ENCODE measurements at regions not wholly inside any gene's neighbourhood (a gene's known extent, or its start where the extent isn't known, plus 50 kb on each side); places are given as distances from the start of the nearest gene placed in this dataset.

DNA sequence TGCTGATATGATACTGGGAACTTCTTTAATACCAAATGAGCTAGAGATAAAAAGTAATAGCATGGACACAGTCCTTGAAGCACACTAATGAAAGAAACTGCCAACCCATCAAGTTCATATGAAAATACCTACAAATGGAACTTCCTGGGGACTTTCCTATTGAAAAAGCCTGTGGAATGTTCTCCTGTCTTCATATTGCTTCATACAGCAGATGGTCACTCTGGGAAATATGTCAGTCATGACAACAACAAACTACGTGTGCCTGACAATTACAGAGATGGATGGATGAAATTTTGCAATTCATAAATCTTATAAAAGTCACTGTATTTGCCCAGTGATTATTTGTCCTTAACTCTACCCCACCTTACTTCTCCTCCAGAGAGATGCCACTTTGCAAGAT lies 106.6 kb upstream of the COL1A2 start:
- Histone ChIP-seq H3K4me3 (no peak overlapping the region), H3K4me1 (no peaks in the 10 kb centered on the region), H3K9me3 (no peaks in the 10 kb centered on the region), H3K27ac (no peak overlapping the region), H3K36me3 (ENCODE audit: low read depth, missing control alignments) (no peaks in the 10 kb centered on the region), H3K27me3 (no peaks in the 10 kb centered on the region)
- intact Hi-C loops (cut with DNase I; ENCODE audit: low total_unique reads): loop anchor here (10.0 kb wide), 1 partner anchor 147 kb away; no protein-coding TSS in a partner anchor
- DNase-seq: no peak
- 84 to 89% methylated on average over 1 of the region's 1 CpG for WGBS, 2 donors
- TF ChIP-seq, protein P1, sequence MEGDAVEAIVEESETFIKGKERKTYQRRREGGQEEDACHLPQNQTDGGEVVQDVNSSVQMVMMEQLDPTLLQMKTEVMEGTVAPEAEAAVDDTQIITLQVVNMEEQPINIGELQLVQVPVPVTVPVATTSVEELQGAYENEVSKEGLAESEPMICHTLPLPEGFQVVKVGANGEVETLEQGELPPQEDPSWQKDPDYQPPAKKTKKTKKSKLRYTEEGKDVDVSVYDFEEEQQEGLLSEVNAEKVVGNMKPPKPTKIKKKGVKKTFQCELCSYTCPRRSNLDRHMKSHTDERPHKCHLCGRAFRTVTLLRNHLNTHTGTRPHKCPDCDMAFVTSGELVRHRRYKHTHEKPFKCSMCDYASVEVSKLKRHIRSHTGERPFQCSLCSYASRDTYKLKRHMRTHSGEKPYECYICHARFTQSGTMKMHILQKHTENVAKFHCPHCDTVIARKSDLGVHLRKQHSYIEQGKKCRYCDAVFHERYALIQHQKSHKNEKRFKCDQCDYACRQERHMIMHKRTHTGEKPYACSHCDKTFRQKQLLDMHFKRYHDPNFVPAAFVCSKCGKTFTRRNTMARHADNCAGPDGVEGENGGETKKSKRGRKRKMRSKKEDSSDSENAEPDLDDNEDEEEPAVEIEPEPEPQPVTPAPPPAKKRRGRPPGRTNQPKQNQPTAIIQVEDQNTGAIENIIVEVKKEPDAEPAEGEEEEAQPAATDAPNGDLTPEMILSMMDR (IDR thresholded peaks at IDR 0.05): no peak
- TF ChIP-seq POLR2A (IDR thresholded peaks at IDR 0.05): no peak

DNA sequence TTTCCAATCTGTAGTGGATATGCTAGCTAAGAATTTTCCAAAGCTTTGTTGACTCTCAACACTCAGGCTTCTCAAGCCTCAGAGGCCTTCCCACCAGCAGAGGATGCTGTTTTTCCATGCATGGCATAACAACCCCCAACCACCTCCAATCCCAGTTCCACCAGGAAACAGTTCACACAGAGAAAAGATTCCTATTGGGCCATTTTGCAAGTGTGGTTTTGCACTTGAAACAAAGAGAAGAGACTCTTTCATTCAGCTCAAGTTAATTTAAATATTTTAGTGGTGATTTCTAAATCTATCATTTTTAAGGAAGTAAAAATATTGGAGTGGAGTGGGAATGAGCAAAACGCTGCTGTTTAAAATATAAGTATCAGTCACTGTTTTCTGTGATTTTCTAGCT lies 105.6 kb upstream of the COL1A2 start:
- TF ChIP-seq, protein P1 (IDR thresholded peaks at IDR 0.05): peak; percentile 78 to 84 (median 82)
- no peak for TF ChIP-seq POLR2A (IDR thresholded peaks at IDR 0.05)
- no peaks in the 10 kb centered on the region for H3K4me1 ChIP-seq
- peak; percentile 87 for DNase-seq
- H3K27ac ChIP-seq: no peak overlapping the region
- 49 to 60% methylated on average over 1 of the region's 1 CpG for WGBS, 2 donors
- intact Hi-C loops (cut with DNase I; ENCODE audit: low total_unique reads): loop anchor here (10.0 kb wide), 1 partner anchor 146 kb away; no protein-coding TSS in a partner anchor
- no peaks in the 10 kb centered on the region for H3K36me3 ChIP-seq (ENCODE audit: low read depth, missing control alignments)
- no peaks in the 10 kb centered on the region for H3K27me3 ChIP-seq
- no peak overlapping the region for H3K4me3 ChIP-seq
- H3K9me3 ChIP-seq: no peaks in the 10 kb centered on the region

DNA sequence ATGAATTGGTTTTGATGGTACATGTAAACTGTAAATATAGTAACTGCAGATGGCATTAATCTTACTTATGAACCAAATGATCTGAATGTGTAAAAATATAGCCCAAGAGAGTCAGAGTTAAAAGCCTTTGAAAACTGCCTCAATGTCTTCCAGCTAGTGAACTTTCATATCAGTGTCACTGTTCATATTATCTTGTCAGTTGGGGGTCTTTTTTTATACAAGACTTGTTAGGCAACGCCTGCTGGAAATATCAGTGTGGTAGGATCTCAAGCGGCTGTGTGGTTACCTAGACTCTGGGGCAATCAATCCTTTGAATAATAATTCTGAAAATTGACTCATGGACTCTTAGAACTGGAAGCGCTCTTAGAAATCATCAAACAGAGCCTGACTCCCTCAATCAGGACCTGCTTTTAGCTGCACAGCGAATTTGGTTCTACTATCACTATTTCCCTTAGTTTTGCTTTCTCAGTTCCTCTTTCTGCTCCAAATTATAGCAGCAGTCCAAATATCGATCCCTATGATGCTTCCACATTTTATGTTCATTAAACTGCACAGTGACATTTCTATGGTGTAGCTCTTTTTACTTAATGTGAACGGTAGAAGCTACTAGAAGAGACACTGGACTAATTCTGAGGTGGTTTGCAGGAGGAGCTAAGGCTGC lies 100.1 kb upstream of the COL1A2 start:
- Histone ChIP-seq H3K36me3 (ENCODE audit: low read depth, missing control alignments) (no peaks in the 10 kb centered on the region), H3K4me1 (peaks cover 28% of the 10 kb centered on the region), H3K4me3 (no peak overlapping the region), H3K27me3 (no peaks in the 10 kb centered on the region), H3K27ac (no peak overlapping the region), H3K9me3 (no peaks in the 10 kb centered on the region)
- no peak for TF ChIP-seq POLR2A (IDR thresholded peaks at IDR 0.05)
- TF ChIP-seq, protein P1 (IDR thresholded peaks at IDR 0.05): no peak
- WGBS, 2 donors: 77 to 84% methylated on average over 6 of the region's 6 CpGs
- no peak for DNase-seq
- intact Hi-C loops (cut with DNase I; ENCODE audit: low total_unique reads): loop anchor here (5.0 kb wide), 1 partner anchor 103 kb away; no protein-coding TSS in a partner anchor

DNA sequence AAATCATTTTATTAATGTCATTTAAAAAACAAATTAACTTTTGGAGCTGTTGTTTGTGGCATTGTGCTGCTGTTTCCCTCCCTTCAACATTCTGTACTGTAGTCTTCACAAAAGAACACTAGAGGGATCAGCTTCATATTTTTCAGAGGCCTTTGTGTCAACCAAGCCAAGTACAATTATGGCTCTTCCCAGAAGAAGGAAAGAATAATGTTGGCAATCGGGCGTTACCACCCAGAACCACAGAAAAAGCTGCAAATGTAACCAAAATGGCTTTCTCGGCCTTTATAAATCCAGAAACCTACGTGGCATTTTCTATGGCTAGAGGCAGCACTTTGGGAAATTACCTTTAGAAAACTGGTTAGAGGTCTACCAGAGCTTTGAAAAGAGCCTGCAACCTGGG lies 98.8 kb upstream of the COL1A2 start:
- peak; percentile 20 for DNase-seq
- WGBS, 2 donors: 37 to 45% methylated on average over 4 of the region's 4 CpGs
- Histone ChIP-seq H3K27ac (peak overlapping the region; percentile 53 to 80), H3K9me3 (no peaks in the 10 kb centered on the region), H3K4me3 (no peak overlapping the region), H3K36me3 (ENCODE audit: low read depth, missing control alignments) (no peaks in the 10 kb centered on the region), H3K27me3 (no peaks in the 10 kb centered on the region), H3K4me1 (peaks cover 40% of the 10 kb centered on the region)
- no peak for TF ChIP-seq POLR2A (IDR thresholded peaks at IDR 0.05)
- TF ChIP-seq, protein P1 (IDR thresholded peaks at IDR 0.05): peak; percentile 35 to 65 (median 65)
- intact Hi-C loops (cut with DNase I; ENCODE audit: low total_unique reads): loop anchor here (5.0 kb wide), 1 partner anchor 101 kb away; no protein-coding TSS in a partner anchor

DNA sequence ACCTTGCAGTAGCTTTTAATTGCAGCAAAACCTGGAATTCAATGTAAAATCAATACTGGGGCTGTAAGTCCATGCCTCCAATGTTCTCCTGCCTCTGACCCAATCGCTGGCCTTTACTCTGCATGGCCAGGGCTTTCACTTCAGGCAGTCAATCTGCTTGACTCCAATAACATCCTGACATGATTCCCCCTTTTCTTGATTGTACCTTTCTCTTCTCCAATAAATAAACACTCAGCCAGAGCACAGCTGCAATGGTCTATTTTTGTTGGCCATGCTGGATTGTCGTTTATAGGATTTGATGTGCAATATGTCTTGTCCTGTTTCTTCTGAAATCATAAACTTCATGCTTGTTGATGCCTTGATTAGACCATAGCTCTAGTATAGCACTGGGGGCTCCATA lies 97.8 kb upstream of the COL1A2 start:
- intact Hi-C loops (cut with DNase I; ENCODE audit: low total_unique reads): loop anchor here (5.0 kb wide), 1 partner anchor 100 kb away; no protein-coding TSS in a partner anchor
- no peak for DNase-seq
- WGBS, 2 donors: 61 to 70% methylated on average over 2 of the region's 2 CpGs
- Histone ChIP-seq H3K4me1 (peaks cover 47% of the 10 kb centered on the region), H3K4me3 (no peak overlapping the region), H3K9me3 (no peaks in the 10 kb centered on the region), H3K27me3 (no peaks in the 10 kb centered on the region), H3K27ac (peak overlapping the region; percentile 53 to 80), H3K36me3 (ENCODE audit: low read depth, missing control alignments) (no peaks in the 10 kb centered on the region)
- no peak for TF ChIP-seq POLR2A (IDR thresholded peaks at IDR 0.05)
- TF ChIP-seq, protein P1 (IDR thresholded peaks at IDR 0.05): no peak

Measured in testis (tissue), 2 donors.